ENCODE measurements at regions not wholly inside any gene's neighbourhood (a gene's known extent, or its start where the extent isn't known, plus 50 kb on each side); places are given as distances from the start of the nearest gene placed in this dataset.

DNA sequence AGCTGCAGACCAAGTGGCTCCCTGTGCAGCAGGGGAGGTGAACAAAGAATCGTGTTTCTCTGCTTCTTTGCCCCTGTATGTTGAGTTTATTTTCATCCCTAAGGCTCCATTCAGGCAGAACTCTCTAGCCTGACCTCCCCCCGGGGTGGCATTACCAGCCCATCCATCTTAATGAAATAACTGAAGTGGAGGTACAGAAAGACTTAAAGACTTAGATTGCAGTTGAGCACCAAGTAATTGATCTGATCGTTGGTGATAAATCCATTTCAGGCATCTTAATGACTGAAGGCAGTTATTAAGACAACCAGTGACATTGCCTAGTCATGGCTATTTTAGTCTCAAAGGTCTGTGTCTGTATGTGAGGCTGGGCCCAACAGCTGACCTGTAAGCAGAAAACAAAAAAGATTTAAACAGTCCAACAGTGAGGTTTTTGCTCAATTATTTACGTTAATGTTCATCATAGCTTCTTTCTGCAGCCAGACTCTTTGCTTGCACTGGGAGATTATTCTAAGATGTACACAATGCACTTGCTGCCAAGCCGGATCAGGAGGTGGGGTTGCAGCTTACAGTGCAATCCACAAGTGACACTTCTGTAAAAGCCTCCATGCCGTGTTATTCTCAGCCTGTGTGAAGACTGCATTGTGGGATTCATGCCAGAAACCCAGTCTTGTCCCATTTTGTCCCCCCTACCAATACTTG is 363.0 kb upstream of the DUSP10 start:
- TF ChIP-seq, protein P1, sequence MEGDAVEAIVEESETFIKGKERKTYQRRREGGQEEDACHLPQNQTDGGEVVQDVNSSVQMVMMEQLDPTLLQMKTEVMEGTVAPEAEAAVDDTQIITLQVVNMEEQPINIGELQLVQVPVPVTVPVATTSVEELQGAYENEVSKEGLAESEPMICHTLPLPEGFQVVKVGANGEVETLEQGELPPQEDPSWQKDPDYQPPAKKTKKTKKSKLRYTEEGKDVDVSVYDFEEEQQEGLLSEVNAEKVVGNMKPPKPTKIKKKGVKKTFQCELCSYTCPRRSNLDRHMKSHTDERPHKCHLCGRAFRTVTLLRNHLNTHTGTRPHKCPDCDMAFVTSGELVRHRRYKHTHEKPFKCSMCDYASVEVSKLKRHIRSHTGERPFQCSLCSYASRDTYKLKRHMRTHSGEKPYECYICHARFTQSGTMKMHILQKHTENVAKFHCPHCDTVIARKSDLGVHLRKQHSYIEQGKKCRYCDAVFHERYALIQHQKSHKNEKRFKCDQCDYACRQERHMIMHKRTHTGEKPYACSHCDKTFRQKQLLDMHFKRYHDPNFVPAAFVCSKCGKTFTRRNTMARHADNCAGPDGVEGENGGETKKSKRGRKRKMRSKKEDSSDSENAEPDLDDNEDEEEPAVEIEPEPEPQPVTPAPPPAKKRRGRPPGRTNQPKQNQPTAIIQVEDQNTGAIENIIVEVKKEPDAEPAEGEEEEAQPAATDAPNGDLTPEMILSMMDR (IDR thresholded peaks at IDR 0.05; ENCODE audit: extremely low read depth, missing control alignments): no peak
- DNase-seq (ENCODE audit: low spot score): no peak

GRCh38 chr1:222104097-222104496 is 362.2 kb upstream of the DUSP10 start:
- no peak for DNase-seq (ENCODE audit: low spot score)
- TF ChIP-seq, protein P1 (IDR thresholded peaks at IDR 0.05; ENCODE audit: extremely low read depth, missing control alignments): no peak

- TF ChIP-seq, protein P1 (IDR thresholded peaks at IDR 0.05; ENCODE audit: extremely low read depth, missing control alignments): no peak
- DNase-seq (ENCODE audit: low spot score): no peak
Observed at GRCh38 chr1:222099746-222100145, 357.9 kb upstream of the DUSP10 start.

- DNase-seq (ENCODE audit: low spot score): no peak
- TF ChIP-seq, protein P1 (IDR thresholded peaks at IDR 0.05; ENCODE audit: extremely low read depth, missing control alignments): no peak
Observed at GRCh38 chr1:222098404-222098803, 356.5 kb upstream of the DUSP10 start.

GRCh38 chr1:222097588-222097987 is 355.7 kb upstream of the DUSP10 start:
- TF ChIP-seq, protein P1 (IDR thresholded peaks at IDR 0.05; ENCODE audit: extremely low read depth, missing control alignments): no peak

GRCh38 chr1:222096883-222097282 is 355.0 kb upstream of the DUSP10 start:
- TF ChIP-seq, protein P1 (IDR thresholded peaks at IDR 0.05; ENCODE audit: extremely low read depth, missing control alignments): no peak
- DNase-seq (ENCODE audit: low spot score): no peak

More at GRCh38 chr1:222097588-222097987, 355.7 kb upstream of the DUSP10 start:
- no peak for DNase-seq (ENCODE audit: low spot score)

DNA sequence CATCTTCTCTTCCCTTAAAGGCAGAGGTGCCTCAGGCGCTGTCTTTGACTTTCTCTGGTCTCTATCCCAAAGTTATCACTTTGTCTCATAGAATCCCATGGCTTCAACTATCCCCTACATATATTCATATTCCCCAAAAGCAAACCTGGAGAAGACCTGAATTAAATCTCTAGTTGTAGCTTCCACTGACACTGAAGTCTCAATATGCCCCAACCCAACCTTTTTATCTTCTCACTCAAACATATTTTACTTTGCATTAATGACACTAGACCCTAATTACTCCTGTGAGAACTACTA is 354.5 kb upstream of the DUSP10 start:
- DNase-seq (ENCODE audit: low spot score): no peak
- TF ChIP-seq, protein P1 (IDR thresholded peaks at IDR 0.05; ENCODE audit: extremely low read depth, missing control alignments): no peak

Measured in GM20000 (cell line).